ENCODE measurements at regions not wholly inside any gene's neighbourhood (a gene's known extent, or its start where the extent isn't known, plus 50 kb on each side); places are given as distances from the start of the nearest gene placed in this dataset.
"Not testable (repeated sequence)": the region's sequence is repeated elsewhere in the genome, so short reads cannot be mapped to it uniquely, and the experiment has no call there.

GRCh38 chr5:68070591-68071281 lies 144.8 kb upstream of the PIK3R1 start:
- no peaks in the 10 kb centered on the region for H3K27me3 Mint-ChIP-seq
- DNase-seq: no peak
- H3K4me3 Mint-ChIP-seq: no peak overlapping the region
- intact Hi-C loops (cut with micrococcal nuclease): loop anchor here (10.0 kb wide), 1 partner anchor 184 kb away; no protein-coding TSS in a partner anchor
- no peaks in the 10 kb centered on the region for H3K4me1 Mint-ChIP-seq
- no peak overlapping the region for H3K27ac Mint-ChIP-seq
- H3K36me3 Mint-ChIP-seq (ENCODE audit: low read depth): no peaks in the 10 kb centered on the region
- peaks cover 3% of the 10 kb centered on the region for H3K9me3 Mint-ChIP-seq

GRCh38 chr5:68067976-68068603 lies 147.5 kb upstream of the PIK3R1 start:
- no peak for DNase-seq
- no peaks in the 10 kb centered on the region for H3K36me3 Mint-ChIP-seq (ENCODE audit: low read depth)

GRCh38 chr5:68067291-68067690 lies 148.3 kb upstream of the PIK3R1 start:
- Mint-ChIP-seq H3K36me3 (ENCODE audit: low read depth) (no peaks in the 10 kb centered on the region), H3K27ac (no peak overlapping the region), H3K4me3 (no peak overlapping the region), H3K27me3 (peaks cover 1% of the 10 kb centered on the region), H3K9me3 (peaks cover 16% of the 10 kb centered on the region), H3K4me1 (no peaks in the 10 kb centered on the region)
- DNase-seq: no peak
- intact Hi-C loops (cut with micrococcal nuclease): no loop called here

More at GRCh38 chr5:68067976-68068603, 147.5 kb upstream of the PIK3R1 start:
- intact Hi-C loops (cut with micrococcal nuclease): no loop called here
- Mint-ChIP-seq H3K27me3 (peaks cover 1% of the 10 kb centered on the region), H3K4me1 (no peaks in the 10 kb centered on the region), H3K27ac (no peak overlapping the region), H3K4me3 (no peak overlapping the region), H3K9me3 (peaks cover 11% of the 10 kb centered on the region)

- intact Hi-C loops (cut with micrococcal nuclease): no loop called here
- H3K27ac Mint-ChIP-seq: no peak overlapping the region
- no peaks in the 10 kb centered on the region for H3K36me3 Mint-ChIP-seq (ENCODE audit: low read depth)
- peaks cover 1% of the 10 kb centered on the region for H3K27me3 Mint-ChIP-seq
- no peak for DNase-seq
- H3K4me1 Mint-ChIP-seq: no peaks in the 10 kb centered on the region
- H3K9me3 Mint-ChIP-seq: peaks cover 18% of the 10 kb centered on the region
- H3K4me3 Mint-ChIP-seq: no peak overlapping the region
Measured at GRCh38 chr5:68066277-68066955, 149.1 kb upstream of the PIK3R1 start.

- intact Hi-C loops (cut with micrococcal nuclease); H3K27ac Mint-ChIP-seq: not testable (repeated sequence)
- peaks cover 24% of the 10 kb centered on the region for H3K9me3 Mint-ChIP-seq
Measured at GRCh38 chr5:68065321-68065720, 150.2 kb upstream of the PIK3R1 start.

GRCh38 chr5:68060382-68060781 lies 155.2 kb upstream of the PIK3R1 start:
- no peaks in the 10 kb centered on the region for H3K4me1 Mint-ChIP-seq
- DNase-seq: no peak
- H3K4me3 Mint-ChIP-seq: no peak overlapping the region
- no peaks in the 10 kb centered on the region for H3K36me3 Mint-ChIP-seq (ENCODE audit: low read depth)
- intact Hi-C loops (cut with micrococcal nuclease): no loop called here
- peaks cover 24% of the 10 kb centered on the region for H3K9me3 Mint-ChIP-seq
- H3K27me3 Mint-ChIP-seq: peaks cover 1% of the 10 kb centered on the region
- no peak overlapping the region for H3K27ac Mint-ChIP-seq

More at GRCh38 chr5:68065321-68065720, 150.2 kb upstream of the PIK3R1 start:
- H3K4me1 Mint-ChIP-seq; H3K27me3 Mint-ChIP-seq; DNase-seq; H3K4me3 Mint-ChIP-seq; H3K36me3 Mint-ChIP-seq (ENCODE audit: low read depth): not testable (repeated sequence)

- no peaks in the 10 kb centered on the region for H3K4me1 Mint-ChIP-seq
- no peaks in the 10 kb centered on the region for H3K36me3 Mint-ChIP-seq (ENCODE audit: low read depth)
- H3K27me3 Mint-ChIP-seq: no peaks in the 10 kb centered on the region
- H3K9me3 Mint-ChIP-seq: peaks cover 10% of the 10 kb centered on the region
- intact Hi-C loops (cut with micrococcal nuclease): no loop called here
- no peak for DNase-seq
- H3K27ac Mint-ChIP-seq: no peak overlapping the region
- no peak overlapping the region for H3K4me3 Mint-ChIP-seq
Measured at GRCh38 chr5:68057191-68057590, 158.4 kb upstream of the PIK3R1 start.

GRCh38 chr5:68055686-68056085 lies 159.9 kb upstream of the PIK3R1 start:
- no peak overlapping the region for H3K27ac Mint-ChIP-seq
- H3K36me3 Mint-ChIP-seq (ENCODE audit: low read depth): no peaks in the 10 kb centered on the region
- H3K27me3 Mint-ChIP-seq: no peaks in the 10 kb centered on the region
- DNase-seq: no peak
- no peaks in the 10 kb centered on the region for H3K4me1 Mint-ChIP-seq
- intact Hi-C loops (cut with micrococcal nuclease): no loop called here
- H3K4me3 Mint-ChIP-seq: no peak overlapping the region
- peaks cover 6% of the 10 kb centered on the region for H3K9me3 Mint-ChIP-seq

- DNase-seq: no peak
- H3K4me1 Mint-ChIP-seq: no peaks in the 10 kb centered on the region
- H3K4me3 Mint-ChIP-seq: no peak overlapping the region
- peaks cover 3% of the 10 kb centered on the region for H3K9me3 Mint-ChIP-seq
- H3K27me3 Mint-ChIP-seq: no peaks in the 10 kb centered on the region
- H3K27ac Mint-ChIP-seq: no peak overlapping the region
- intact Hi-C loops (cut with micrococcal nuclease): no loop called here
- H3K36me3 Mint-ChIP-seq (ENCODE audit: low read depth): no peaks in the 10 kb centered on the region
Measured at GRCh38 chr5:68054638-68055037, 160.9 kb upstream of the PIK3R1 start.

- DNase-seq: no peak
- Mint-ChIP-seq H3K9me3 (peaks cover 10% of the 10 kb centered on the region), H3K36me3 (ENCODE audit: low read depth) (no peaks in the 10 kb centered on the region), H3K27me3 (no peaks in the 10 kb centered on the region), H3K4me1 (no peaks in the 10 kb centered on the region), H3K4me3 (no peak overlapping the region), H3K27ac (no peak overlapping the region)
- intact Hi-C loops (cut with micrococcal nuclease): no loop called here
Measured at GRCh38 chr5:68053202-68053601, 162.4 kb upstream of the PIK3R1 start.

GRCh38 chr5:68049053-68049713 lies 166.4 kb upstream of the PIK3R1 start:
- H3K36me3 Mint-ChIP-seq (ENCODE audit: low read depth): no peaks in the 10 kb centered on the region
- no peak for DNase-seq
- no peaks in the 10 kb centered on the region for H3K4me1 Mint-ChIP-seq
- H3K4me3 Mint-ChIP-seq: no peak overlapping the region
- H3K27me3 Mint-ChIP-seq: no peaks in the 10 kb centered on the region
- intact Hi-C loops (cut with micrococcal nuclease): no loop called here
- H3K27ac Mint-ChIP-seq: no peak overlapping the region
- peaks cover 13% of the 10 kb centered on the region for H3K9me3 Mint-ChIP-seq

- H3K9me3 Mint-ChIP-seq: peaks cover 13% of the 10 kb centered on the region
- H3K4me3 Mint-ChIP-seq: no peak overlapping the region
- no peak for DNase-seq
- H3K27me3 Mint-ChIP-seq: no peaks in the 10 kb centered on the region
- H3K36me3 Mint-ChIP-seq (ENCODE audit: low read depth): no peaks in the 10 kb centered on the region
- H3K27ac Mint-ChIP-seq: no peak overlapping the region
- H3K4me1 Mint-ChIP-seq: no peaks in the 10 kb centered on the region
- intact Hi-C loops (cut with micrococcal nuclease): no loop called here
Measured at GRCh38 chr5:68048516-68048915, 167.0 kb upstream of the PIK3R1 start.

- H3K36me3 Mint-ChIP-seq (ENCODE audit: low read depth); H3K4me3 Mint-ChIP-seq; intact Hi-C loops (cut with micrococcal nuclease); H3K27me3 Mint-ChIP-seq; DNase-seq; H3K4me1 Mint-ChIP-seq; H3K27ac Mint-ChIP-seq: not testable (repeated sequence)
- H3K9me3 Mint-ChIP-seq: peaks cover 13% of the 10 kb centered on the region
Measured at GRCh38 chr5:68048054-68048453, 167.5 kb upstream of the PIK3R1 start.

- Mint-ChIP-seq H3K36me3 (ENCODE audit: low read depth) (no peaks in the 10 kb centered on the region), H3K4me3 (no peak overlapping the region), H3K9me3 (peaks cover 13% of the 10 kb centered on the region), H3K27me3 (no peaks in the 10 kb centered on the region), H3K27ac (no peak overlapping the region), H3K4me1 (no peaks in the 10 kb centered on the region)
- intact Hi-C loops (cut with micrococcal nuclease): no loop called here
- no peak for DNase-seq
Measured at GRCh38 chr5:68047035-68047434, 168.5 kb upstream of the PIK3R1 start.
